COLO668 (cell line): ENCODE measurements at regions not wholly inside any gene's neighbourhood (a gene's known extent, or its start where the extent isn't known, plus 50 kb on each side); places are given as distances from the start of the nearest gene placed in this dataset.

Experiments
- DNase-seq: peaks from one replicate; lab custom pipeline; 2025; ENCODE audit not compliant: unreplicated experiment; lab: John Stamatoyannopoulos, UW

DNA sequence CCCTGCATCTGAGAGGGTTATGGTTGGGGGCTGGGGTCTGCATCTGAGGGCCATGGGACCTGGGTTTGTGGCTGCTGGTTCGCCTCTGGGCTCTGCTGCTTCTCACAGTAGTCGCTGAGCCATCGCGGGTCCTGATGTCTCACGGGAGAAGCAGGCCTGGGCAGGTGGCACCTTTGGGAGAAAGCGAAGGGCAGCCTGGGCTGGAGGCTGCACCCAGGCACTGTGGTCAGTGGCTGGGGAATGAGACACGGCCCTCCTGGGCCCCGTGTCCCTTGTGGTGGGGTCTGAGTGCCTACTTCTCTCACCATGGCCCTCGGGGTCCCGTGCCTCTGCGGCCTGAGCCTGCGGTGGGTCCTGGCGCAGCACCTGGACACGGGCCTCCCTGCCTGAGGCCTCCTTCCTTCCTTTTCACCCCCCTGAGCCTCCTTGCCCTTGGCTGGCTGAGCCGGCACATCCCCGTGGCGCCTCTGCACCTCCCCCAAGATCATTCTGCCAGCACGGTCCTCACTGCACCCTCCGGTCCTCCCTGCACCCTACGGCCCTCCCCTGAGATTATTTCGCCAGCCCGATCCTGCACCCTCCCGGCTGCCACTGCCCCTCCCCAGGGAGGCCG lies 206.0 kb downstream of the ERMARD start:
- DNase-seq, result peak; percentile 6

DNA sequence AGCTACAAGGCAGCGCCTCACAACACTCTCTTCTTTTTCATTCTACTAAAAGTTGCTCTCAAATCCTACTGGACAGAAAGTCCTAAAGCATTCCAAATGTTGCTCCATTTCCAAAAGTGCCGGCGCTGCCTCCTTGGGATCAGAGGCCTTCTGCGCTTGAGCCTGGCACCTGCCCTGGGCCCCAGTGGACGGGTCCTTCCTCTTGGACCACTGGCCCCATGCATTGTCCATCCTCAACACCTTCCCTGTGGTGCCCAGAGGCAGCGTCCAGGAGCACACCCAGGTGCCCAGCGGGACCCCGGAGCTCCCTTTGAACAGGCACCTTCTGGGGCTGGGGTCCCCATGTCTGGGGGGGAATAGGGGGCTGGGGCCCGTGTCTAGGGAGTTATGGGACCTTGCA lies 205.2 kb downstream of the ERMARD start:
- no peak for DNase-seq

DNA sequence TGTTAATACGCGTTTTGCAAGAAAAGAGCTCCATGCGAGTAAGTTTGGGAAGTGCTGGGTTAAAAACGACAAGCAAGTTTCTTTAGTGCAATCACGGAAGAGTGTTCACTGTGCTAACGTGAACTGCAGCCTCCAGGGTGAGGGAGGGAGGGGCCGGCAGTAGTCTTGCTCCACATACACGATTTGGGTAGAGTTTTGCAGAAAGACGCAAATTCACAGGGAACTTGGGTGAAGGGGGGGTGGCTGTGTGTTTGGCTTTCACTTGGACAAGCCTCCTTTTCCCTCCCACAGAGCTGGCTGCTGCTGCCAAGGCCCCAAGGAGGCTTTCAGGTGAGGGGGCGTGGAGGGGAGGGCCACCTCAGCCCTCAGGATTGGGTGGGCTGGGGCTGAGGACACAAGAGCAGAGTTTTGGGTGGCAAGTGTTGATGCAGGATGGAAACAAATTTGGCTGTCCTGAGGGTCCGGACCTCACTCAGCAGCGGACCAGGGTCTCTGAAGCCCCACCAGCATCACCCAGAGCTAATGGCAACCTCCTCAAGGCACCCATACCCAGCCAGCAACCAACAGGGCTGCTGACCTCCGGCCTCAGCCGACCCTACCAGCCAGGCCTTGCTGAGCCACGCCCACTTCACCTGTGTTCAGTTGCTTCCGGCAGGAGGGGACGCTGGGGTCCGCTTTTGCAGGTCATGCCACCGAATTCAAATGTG lies 204.5 kb downstream of the ERMARD start:
- no peak for DNase-seq

DNA sequence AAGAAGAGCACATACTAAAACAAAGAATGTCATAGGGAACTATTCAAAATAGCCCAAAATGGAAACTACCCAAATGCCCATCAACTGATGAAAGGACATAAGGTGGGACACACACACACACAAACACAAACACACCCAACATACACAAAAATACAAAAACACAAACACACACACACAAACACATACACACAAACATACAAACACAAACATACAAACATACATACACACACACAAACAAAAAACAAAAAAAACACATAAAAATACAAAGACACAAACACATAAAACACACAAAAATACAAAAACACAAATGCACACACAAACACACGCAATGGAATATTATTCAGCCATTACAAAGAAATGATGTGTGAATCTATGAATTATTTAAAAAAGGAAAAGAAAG lies 203.6 kb downstream of the ERMARD start:
- no peak for DNase-seq

DNA sequence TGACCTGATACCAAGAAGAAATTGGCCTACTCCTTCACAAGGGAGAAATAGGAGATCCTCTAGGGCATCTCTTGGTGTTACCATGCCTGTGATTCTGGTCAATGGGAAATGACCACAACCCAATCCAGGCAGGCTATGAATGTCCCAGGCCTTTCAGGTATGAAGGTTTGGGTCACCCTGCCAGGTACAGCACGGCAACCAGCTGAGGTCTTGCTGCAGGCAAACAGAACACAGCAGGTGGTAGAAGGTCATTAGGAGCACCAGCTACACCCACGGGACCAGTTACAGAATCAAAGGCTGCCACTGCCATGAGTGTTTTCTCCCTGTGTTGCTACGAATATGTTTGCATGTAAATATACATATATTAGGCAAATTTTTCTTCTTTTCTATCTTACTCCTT lies 202.3 kb downstream of the ERMARD start:
- peak; percentile 26 for DNase-seq

DNA sequence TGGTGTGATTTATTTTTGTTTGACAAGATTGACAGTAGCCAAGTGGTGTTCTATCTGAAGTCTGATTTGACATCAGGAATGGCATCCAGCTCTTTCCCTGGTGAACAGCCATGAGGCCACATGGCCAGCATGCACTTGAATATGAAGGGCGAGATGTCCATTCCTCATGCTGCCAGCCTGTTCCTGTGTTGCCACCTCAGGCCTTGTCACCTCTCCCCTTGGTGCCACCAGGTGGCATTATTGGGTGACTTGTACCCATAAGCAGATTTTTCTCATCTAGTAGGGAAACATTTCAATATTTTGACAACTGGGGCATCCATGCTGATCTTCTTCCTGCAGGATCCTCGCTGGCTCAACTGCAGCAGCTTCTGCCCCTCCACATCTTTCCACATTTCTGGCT lies 199.1 kb downstream of the ERMARD start:
- DNase-seq, result peak; percentile 14

DNA sequence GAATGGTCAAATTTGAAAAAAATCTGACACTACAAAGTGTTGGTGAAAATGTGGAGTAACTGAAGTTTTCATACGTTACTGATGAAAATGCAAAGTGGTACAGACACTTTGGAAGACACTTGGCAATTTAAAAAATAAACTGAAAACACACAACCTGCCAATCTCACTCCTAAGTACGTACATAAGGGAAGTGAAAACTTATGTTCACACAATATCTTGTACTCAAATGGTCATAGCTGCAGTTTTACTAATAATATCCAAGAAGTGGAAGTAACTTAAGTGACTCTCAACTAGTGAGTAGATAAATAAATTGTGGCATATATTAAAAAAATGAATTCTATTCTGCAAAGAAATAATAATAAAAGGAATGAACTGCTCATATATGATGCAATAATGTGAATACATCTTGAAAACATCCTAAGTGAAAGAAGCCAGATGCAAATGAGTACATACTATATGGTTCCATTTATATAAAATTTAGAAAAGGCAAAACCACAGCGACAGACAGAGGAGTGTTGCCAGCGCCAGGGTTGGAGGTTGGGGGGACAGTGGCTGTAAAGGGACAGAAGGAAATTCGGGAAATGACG lies 198.2 kb downstream of the ERMARD start:
- DNase-seq, result no peak

DNA sequence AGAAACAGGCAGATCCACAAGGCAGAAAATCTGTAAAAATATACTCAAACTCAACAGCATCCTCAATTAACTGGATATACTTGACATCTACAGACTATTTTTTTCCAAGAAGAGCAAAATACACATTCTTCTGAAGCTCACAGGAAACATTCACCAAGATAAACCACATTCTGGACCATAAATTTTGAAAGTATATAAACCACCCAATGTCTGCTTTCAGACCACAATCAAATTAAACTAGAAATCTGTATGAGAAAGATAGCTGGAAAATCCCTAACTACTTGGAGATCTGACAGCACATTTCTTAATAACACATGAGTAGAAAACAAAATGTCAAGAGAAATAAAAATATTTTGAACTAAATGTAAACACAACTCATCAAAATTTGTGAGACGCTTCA lies 195.5 kb downstream of the ERMARD start:
- no peak for DNase-seq

DNA sequence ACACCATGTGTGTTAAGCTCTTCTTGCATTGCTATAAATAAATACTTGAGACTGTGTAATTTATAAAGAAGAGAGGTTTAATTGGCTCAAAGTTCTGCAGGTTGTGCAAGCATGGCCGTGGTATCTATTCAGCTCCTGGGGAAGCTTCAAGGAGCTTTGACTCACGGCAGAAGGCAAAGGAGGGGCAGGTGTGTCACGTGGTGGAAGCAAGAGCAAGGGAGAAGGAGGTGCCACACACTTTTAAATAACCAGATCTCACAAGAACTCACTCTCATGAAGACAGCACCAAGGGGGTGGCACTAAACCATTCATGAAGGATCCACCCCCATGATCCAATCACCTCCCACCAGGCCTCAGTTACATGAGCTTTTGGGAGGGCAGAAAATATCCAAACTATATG lies 193.7 kb downstream of the ERMARD start:
- no peak for DNase-seq

DNA sequence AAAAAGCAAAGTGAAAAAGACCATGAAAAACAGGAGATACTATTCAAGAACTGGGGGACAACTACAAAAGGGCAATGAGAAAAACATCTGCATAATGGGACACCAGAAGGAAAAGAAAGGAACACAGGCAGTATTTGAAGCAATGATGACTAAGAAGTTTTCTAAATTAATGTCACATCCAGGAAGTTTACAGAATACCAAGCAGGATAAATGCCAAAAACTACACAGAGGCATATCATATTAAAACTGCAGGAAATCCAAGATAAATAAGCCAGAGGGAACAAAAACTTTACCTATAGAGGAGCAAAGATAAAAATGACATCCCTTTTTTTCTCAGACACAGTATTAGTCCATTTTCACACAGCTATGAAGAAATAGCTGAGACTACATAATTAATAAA lies 193.0 kb downstream of the ERMARD start:
- no peak for DNase-seq

DNA sequence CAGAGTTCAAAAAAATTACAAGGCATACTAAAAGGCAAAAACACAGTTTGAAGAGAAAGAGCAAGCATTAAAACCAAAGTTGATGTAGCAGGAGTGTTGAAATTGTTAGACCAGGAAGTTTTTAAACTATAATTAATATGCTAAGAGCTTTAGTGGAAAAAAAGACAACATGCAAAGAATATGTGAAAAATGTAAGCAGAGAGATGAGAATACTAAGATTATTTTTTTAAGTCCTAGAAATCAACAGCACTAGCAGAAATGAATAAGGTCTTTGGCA lies 192.6 kb downstream of the ERMARD start:
- DNase-seq, result no peak

DNA sequence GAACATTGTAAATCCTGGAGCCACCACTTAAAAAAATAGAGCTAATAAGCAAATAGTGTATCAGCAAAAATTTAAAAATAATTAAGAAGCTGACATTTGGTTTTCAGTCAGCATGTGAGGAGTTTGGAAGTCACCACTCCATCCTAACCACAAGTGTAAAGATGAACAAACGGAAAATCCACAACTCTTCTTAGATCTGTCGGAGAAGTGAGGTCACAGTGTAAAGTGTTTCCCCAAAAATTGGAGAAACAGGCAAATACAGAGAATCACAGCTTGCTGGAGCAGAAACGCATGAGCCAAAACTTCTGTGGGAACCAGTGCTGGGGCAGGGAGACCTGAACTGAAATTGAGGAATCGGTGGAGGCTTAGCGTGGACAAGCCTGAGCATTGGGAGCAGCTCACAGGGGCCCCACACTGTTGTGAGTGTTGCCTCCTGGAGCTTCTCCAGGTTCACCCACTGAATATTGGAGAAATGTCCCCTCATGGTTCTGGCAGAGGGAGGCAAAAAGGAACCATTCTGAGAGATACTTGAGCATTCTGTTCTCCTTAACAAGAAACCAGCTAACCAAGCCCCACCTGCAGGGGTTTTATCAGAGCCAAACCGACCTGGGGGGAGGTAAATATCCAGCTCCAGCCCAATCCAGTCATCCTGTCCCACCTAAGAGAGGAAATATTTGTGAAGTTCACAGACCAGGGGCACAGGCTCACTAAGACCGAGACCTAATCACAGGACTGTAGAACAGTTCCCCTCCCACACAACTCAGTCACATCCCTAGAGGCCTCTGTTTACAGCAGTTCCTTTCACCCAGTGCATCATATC lies 192.0 kb downstream of the ERMARD start:
- DNase-seq, result no peak

DNA sequence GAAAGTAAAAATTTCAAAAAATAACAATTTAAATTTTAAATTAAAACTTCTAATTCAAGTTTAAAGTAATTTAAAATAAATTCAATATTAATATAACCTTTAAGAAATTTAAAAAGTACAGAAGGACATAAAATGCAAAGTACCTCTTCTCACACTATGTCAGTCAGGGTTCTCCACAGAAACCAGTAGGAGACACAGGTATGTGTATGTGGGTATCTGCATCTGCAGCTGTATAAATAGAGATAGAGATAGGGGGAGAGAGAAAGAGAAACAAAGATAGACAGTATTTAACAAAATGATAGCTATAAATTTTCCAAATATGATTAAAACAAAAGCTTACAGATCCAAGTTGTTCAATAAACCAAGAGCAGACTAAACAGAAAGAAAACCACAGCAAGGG lies 190.8 kb downstream of the ERMARD start:
- DNase-seq, result no peak

DNA sequence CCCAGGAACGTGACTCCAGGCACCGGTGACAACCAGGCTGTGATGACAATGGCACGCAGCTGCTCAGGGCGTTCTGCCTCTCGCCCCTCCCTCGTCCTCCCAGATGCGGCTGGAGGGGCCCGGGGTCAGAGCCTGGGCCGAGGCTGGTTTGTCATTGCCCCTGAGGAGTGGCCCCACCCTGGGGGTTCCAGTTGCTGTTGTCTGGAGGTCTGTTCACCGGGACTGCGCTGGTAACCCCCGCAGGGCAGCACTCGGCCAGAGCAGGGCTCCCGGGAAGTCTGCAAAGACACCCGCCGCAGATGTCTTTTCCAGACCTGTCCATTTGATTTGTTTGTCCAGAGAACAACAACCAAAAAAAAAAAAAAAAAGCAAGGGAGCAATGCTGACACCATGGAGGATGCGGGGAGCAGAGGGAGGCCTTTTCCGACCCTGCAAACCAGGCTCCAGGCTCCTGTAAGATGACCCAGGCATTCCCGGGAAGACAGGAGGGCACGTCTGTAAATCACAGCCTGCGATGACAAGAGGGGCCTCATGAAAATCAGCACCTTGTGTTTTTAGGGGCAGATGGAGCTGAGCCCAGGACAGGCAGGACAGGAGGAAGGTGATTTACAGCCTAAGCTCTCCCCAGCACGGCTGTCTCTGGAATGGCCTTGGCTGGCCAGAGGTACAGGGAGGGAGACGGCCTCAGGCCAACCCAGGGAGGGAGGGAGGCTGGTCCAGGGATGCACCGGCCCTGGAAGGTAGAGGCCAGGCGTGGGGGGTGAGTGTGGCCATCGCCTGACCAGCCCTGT lies 189.3 kb downstream of the ERMARD start:
- no peak for DNase-seq

DNA sequence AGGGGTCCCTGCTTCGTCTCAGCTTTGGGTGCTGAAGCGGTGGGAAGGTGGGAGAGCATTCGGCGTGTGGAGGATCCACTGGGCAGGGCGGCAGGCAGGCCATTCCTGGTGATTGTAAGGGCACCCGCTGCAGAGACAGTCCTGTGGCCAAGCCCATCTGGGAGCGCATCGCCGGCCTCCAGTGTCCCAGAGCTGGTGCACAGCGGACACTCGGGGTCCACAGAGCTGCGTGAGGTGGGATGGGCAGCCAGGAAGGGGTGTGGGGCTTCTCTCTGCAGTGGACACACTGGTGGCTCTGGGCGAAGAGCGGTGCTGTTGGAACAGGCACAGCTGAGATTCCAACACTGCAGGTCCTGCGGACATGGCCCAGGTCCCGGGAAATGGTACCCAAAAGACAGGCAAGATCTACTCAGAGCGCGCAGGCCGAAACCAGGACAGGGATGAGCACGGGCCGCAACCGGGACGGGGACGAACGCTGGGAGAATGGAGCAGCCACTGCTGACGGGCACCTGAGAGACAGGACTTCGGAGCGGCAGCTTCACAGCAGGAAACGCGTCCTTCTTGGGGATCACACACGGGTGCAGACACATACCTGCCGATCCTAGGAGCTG lies 188.2 kb downstream of the ERMARD start:
- no peak for DNase-seq

DNA sequence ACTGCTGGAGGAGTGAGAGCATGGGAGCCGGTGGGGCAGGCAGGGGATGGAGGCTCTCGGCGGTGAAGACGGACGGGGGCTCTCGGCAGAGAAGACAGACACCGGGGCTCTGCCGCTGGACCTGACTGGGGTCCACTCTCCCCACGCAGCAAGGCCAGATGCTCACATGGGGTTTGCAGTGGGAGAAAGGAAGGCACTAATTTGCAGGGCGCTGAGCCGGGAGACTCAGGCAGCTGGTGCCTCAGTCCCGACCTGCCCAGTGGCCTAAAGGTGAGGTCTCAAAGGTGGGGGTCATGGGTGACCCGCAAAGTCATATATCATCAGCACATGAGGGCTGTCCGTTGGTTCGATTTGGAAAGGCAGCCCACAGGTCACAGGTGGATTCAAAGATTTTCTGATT lies 187.3 kb downstream of the ERMARD start:
- no peak for DNase-seq

DNA sequence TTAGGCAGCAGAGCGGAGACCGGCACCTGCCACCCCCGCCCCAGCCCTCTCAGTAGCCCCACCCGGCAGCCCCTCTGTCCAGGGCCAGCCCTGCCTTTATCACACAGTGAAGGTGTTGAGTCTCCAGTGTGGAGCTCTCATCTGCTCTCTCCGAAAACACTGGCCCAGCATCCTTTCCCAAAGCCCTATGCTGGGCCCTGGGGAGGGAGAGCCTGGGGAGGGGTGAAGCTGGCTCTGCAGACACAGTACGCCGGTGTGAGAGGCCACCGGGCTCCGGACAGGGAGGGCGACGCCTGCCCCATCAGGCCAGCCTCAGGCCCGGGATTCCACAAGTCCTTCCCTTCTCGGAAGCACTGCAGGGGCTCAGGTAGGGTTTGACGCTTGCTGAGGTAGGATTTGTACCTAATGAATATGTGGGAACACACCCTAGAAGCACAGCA lies 186.9 kb downstream of the ERMARD start:
- DNase-seq, result no peak

DNA sequence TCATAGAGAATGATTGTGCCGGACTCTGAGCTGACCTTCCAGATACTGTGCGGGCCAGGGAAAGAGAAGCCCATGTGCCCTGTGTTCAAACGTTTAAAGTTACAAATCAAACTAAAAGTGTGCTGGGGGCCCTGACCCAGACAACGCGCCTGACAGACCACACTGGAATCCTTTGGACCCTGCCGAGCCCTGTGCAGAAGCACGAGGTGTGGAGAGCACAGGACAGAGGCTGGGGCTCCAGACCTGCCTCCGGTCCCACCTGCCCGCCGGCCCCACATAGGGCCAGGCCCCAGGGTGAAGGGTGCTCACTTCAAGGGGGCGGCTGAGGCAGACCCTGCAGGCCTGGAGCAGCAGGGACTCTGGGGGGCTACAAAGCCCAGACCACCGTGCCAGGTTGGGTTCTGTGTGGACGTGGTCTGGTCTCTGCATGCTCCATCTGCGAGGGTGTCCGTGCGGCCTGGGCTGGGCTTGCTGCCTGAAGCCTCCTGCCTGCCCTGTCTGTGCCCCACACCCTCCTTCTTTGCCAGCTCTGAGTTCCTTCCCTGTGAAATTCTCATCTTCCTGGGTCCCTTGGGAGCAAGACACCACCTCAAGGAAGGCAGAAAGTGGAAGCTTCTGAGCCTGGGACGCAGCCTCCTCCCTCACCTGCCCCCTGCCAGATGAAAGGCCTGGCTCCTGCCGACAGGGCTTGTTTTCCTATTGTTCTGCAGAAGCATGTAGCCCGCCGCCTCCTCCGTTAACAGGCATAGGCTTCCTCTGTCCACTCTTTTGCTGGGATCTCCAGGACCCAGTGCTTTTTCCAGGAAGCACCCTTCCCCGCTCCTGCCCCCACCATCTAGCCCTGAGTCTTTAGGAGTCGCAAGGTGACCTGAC lies 186.2 kb downstream of the ERMARD start:
- no peak for DNase-seq

DNA sequence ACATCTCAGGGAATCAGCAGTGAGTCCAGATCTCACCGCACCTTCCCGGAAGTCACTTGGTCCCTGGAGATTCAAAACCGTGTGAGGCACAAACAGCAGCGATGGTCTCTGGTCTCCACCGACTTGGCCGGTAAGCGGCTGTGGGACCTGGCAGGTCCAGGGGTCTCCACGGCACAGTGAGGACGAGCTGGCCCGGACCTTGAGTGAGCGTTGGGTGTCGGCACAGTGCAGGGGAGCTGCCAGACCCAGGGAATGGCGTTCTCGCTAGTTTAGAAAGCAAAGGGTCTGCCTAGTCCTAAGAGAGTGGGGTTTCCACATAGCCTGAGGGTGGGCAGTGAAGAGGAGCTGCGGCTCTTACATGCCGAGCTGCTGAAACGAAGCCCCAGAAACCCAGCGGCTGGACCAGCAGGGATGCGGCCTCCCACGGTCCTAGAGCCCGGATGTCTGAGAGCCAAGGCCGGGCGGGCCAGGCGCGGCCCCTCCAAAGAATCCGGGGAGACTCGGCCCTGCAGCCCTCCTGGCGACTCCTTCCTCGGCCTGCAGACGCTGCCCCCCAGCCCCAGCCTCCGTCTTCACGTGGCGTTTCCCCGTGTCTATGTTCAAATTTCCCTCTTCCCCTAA lies 185.0 kb downstream of the ERMARD start:
- DNase-seq, result no peak
